Stromal cell of bone marrow (primary cell): ENCODE measurements at regions not wholly inside any gene's neighbourhood (a gene's known extent, or its start where the extent isn't known, plus 50 kb on each side); places are given as distances from the start of the nearest gene placed in this dataset.
"Not testable (repeated sequence)": the region's sequence is repeated elsewhere in the genome, so short reads cannot be mapped to it uniquely, and the experiment has no call there.

Source experiments
- DNase-seq: peaks from one replicate; pipeline ENCODE4 v3.0.0-alpha.2; 2012; ENCODE audit warnings: low read depth

- DNase-seq, result no peak
Measured at GRCh38 chr1:195202241-195202640, 1406.0 kb downstream of the KCNT2 start.

GRCh38 chr1:195200772-195201171, 1407.5 kb downstream of the KCNT2 start:
- DNase-seq, result no peak

GRCh38 chr1:195197116-195197515, 1411.1 kb downstream of the KCNT2 start:
- DNase-seq, result no peak

- no peak for DNase-seq
Measured at GRCh38 chr1:195195423-195196057, 1412.7 kb downstream of the KCNT2 start.

GRCh38 chr1:195193134-195193533, 1415.1 kb downstream of the KCNT2 start:
- DNase-seq, result no peak

- no peak for DNase-seq
Measured at GRCh38 chr1:195188821-195189220, 1419.4 kb downstream of the KCNT2 start.

GRCh38 chr1:195186544-195186943, 1421.7 kb downstream of the KCNT2 start:
- DNase-seq, result no peak

GRCh38 chr1:195185736-195186135, 1422.5 kb downstream of the KCNT2 start:
- DNase-seq, result no peak

- no peak for DNase-seq
Measured at GRCh38 chr1:195185321-195185720, 1422.9 kb downstream of the KCNT2 start.

- no peak for DNase-seq
Measured at GRCh38 chr1:195173753-195174152, 1434.5 kb downstream of the KCNT2 start.

GRCh38 chr1:195159795-195160194, 1448.4 kb downstream of the KCNT2 start:
- DNase-seq, result not testable (repeated sequence)

GRCh38 chr1:195158091-195158490, 1450.1 kb downstream of the KCNT2 start:
- no peak for DNase-seq

GRCh38 chr1:195153107-195153506, 1455.1 kb downstream of the KCNT2 start:
- no peak for DNase-seq

- DNase-seq, result no peak
Measured at GRCh38 chr1:195150768-195151167, 1457.5 kb downstream of the KCNT2 start.

- no peak for DNase-seq
Measured at GRCh38 chr1:195141294-195141693, 1466.9 kb downstream of the KCNT2 start.

GRCh38 chr1:195130598-195130997, 1477.6 kb downstream of the KCNT2 start:
- DNase-seq, result no peak

- no peak for DNase-seq
Measured at GRCh38 chr1:195122497-195122896, 1485.7 kb downstream of the KCNT2 start.

- no peak for DNase-seq
Measured at GRCh38 chr1:195113471-195113870, 1494.8 kb downstream of the KCNT2 start.

GRCh38 chr1:195105773-195106172, 1502.5 kb downstream of the KCNT2 start:
- no peak for DNase-seq

- DNase-seq, result no peak
Measured at GRCh38 chr1:195105281-195105680, 1503.0 kb downstream of the KCNT2 start.

- no peak for DNase-seq
Measured at GRCh38 chr1:195097316-195097715, 1510.9 kb downstream of the KCNT2 start.

GRCh38 chr1:195096051-195096521, 1512.2 kb downstream of the KCNT2 start:
- no peak for DNase-seq

GRCh38 chr1:195085196-195085595, 1523.0 kb downstream of the KCNT2 start:
- no peak for DNase-seq

GRCh38 chr1:195082183-195082582, 1526.1 kb downstream of the KCNT2 start:
- DNase-seq, result no peak
